K562 (cell line): ENCODE measurements at regions not wholly inside any gene's neighbourhood (a gene's known extent, or its start where the extent isn't known, plus 50 kb on each side); places are given as distances from the start of the nearest gene placed in this dataset.

Experiments
- ATAC-seq: fragments of 200-7000 bp; cut with Tn5 transposase; 3 replicates; pipeline ENCODE4 v1.9.1; 2020; ENCODE audit warnings: moderate library complexity
- BruUV-seq: library from RNA; stranded (reverse); fragments of 400-500 nt; replicated peaks from 2 replicates; lab custom pipeline; 2021; lab: Mats Ljungman, UMichigan
- CTCF ChIA-PET: fragments of 300-600 bp; formaldehyde crosslinking; extraction: SDS; loops from one replicate; lab custom pipeline; 2021; ENCODE audit warnings: low intra/inter-chr PET ratio; lab: Yijun Ruan, JAX
- POLR2A ChIA-PET: fragments of 300-600, 350-650 bp; sonication (Branson Sonifier 250); formaldehyde crosslinking; extraction: SDS; loops from one replicate; lab custom pipeline; 2021; ENCODE audit warnings: antibody characterized with exemption, inconsistent platforms; lab: Yijun Ruan, JAX
- DNase-seq, 4 experiments: peaks; one replicate each; pipeline versions ENCODE4 v3.0.0 to v3.0.0-alpha.2; 2011 to 2018; ENCODE audit warnings: low spot score in 3 of 4, mixed read lengths in 3 of 4; ENCODE audit errors: extremely low read depth in 1 of 4
- FAIRE-seq: peaks from 2 replicates; lab custom pipeline; 2011; peaks lifted over from hg19 to GRCh38; lab: Jason Lieb, UNC
- H2AFZ ChIP-seq: 2 replicates; pipeline ENCODE4 v1.6.0; 2011; ENCODE audit warnings: low read depth, low read length, control low read depth, inconsistent platforms
- H3K27ac ChIP-seq: fragments of 200-600 bp; 3 replicates; pipeline ENCODE4 v1.8.0; 2011; ENCODE audit warnings: low read depth, mild to moderate bottlenecking, control low read depth, inconsistent platforms, low read length, moderate library complexity, mixed read lengths; ENCODE audit errors: extremely low read depth
- H3K27me3 ChIP-seq, 2 experiments: fragments of 300-600 bp in 1 of 2; 2 replicates in 1 of 2; 3 replicates in 1 of 2; pipeline versions ENCODE4 v1.6.0 to v1.8.0; 2011; ENCODE audit warnings: inconsistent platforms in 2 of 2, low read length in 2 of 2, mild to moderate bottlenecking in 1 of 2, mixed read lengths in 1 of 2, moderate library complexity in 1 of 2; ENCODE audit not compliant: control insufficient read depth in 2 of 2, insufficient read depth in 2 of 2
- H3K36me3 ChIP-seq: fragments of 300-600 bp; 3 replicates; pipeline ENCODE4 v1.8.0; 2011; ENCODE audit warnings: mild to moderate bottlenecking, low read length, inconsistent platforms; ENCODE audit not compliant: control insufficient read depth, insufficient read depth
- H3K4me1 ChIP-seq, 2 experiments: fragments of 200-600 bp in 1 of 2; replicated peaks in 1 of 2; 2 replicates in 1 of 2; 3 replicates in 1 of 2; pipeline versions ENCODE4 v1.5.1 to v1.8.0; 2011; ENCODE audit warnings: inconsistent platforms in 2 of 2, low read length in 2 of 2, mild to moderate bottlenecking in 1 of 2, mixed read lengths in 1 of 2, moderate library complexity in 1 of 2; ENCODE audit not compliant: control insufficient read depth in 2 of 2, insufficient read depth in 2 of 2
- H3K4me2 ChIP-seq: 2 replicates; pipeline ENCODE4 v1.6.1; 2011; ENCODE audit warnings: low read length, control low read depth, inconsistent platforms, mixed read lengths; ENCODE audit not compliant: insufficient read depth
- H3K4me3 ChIP-seq: fragments of 200-600 bp; sonication (generic), shearing (Covaris generic); 2 replicates; pipeline ENCODE4 v1.5.1; 2016; ENCODE audit warnings: control low read depth, inconsistent platforms
- H3K79me2 ChIP-seq: fragments of 200-600 bp; 3 replicates; pipeline ENCODE4 v1.8.0; 2011; ENCODE audit warnings: low read length, inconsistent platforms; ENCODE audit not compliant: control insufficient read depth, insufficient read depth
- H3K9ac ChIP-seq, 2 experiments: 2 replicates each; pipeline versions ENCODE4 v1.6.0 to v1.6.1; 2011; ENCODE audit warnings: low read depth in 2 of 2, low read length in 2 of 2, control low read depth in 1 of 2, inconsistent platforms in 1 of 2, mild to moderate bottlenecking in 1 of 2, mixed read lengths in 1 of 2; ENCODE audit not compliant: insufficient read depth in 1 of 2
- H3K9me1 ChIP-seq: one replicate; pipeline ENCODE4 v1.6.0; 2011; ENCODE audit warnings: inconsistent platforms, mild to moderate bottlenecking, low read length, moderate library complexity; ENCODE audit not compliant: control insufficient read depth, insufficient read depth
- H3K9me3 ChIP-seq: replicated peaks from 2 replicates; pipeline ENCODE4 v1.5.1; 2011; ENCODE audit warnings: low read depth, low read length, inconsistent platforms; ENCODE audit not compliant: control insufficient read depth, insufficient read depth
- H4K20me1 ChIP-seq: replicated peaks from 2 replicates; pipeline ENCODE4 v1.6.1; 2011; ENCODE audit warnings: low read length, inconsistent platforms, mixed read lengths; ENCODE audit not compliant: control insufficient read depth, insufficient read depth
- ATF7 ChIP-seq: fragments of 450-650 bp; IDR thresholded peaks from 2 replicates; pipeline ENCODE4 v1.7.1; 2014; ENCODE audit warnings: mild to moderate bottlenecking, moderate library complexity
- FOXA1 ChIP-seq: fragments of 450-650 bp; IDR thresholded peaks from 2 replicates; pipeline ENCODE4 v1.6.1; 2016; ENCODE audit warnings: mild to moderate bottlenecking, borderline replicate concordance
- HLTF ChIP-seq: fragments of 450-650 bp; IDR thresholded peaks from 2 replicates; pipeline ENCODE4 v1.6.1; 2016
- KDM4B ChIP-seq, 2 experiments: fragments of 450-650 bp in 1 of 2; sonication (generic) in 1 of 2; IDR thresholded peaks; 2 replicates each; pipeline ENCODE4 v1.6.1; 2016 to 2017; ENCODE audit warnings: borderline replicate concordance in 2 of 2, antibody characterized with exemption in 1 of 2, low read depth in 1 of 2, mild to moderate bottlenecking in 1 of 2
- MTA2 ChIP-seq: fragments of 450-650 bp; IDR thresholded peaks from 2 replicates; pipeline ENCODE4 v1.6.1; 2016; ENCODE audit warnings: low read depth
- THRA ChIP-seq: fragments of 450-650 bp; IDR thresholded peaks from 2 replicates; pipeline ENCODE4 v1.6.1; 2017; ENCODE audit warnings: mild to moderate bottlenecking, moderate library complexity
- ZBTB49 ChIP-seq: sonication (generic); formaldehyde crosslinking; IDR thresholded peaks from 2 replicates; pipeline ENCODE4 v1.8.0; 2022; ENCODE audit warnings: missing genetic modification reagents, mild to moderate bottlenecking, borderline replicate concordance
- ZKSCAN3 ChIP-seq: fragments of 250-450 bp; sonication (Bioruptor Pico); IDR thresholded peaks from 2 replicates; pipeline ENCODE4 v1.4.0; 2020
- ZNF133 ChIP-seq: fragments of 250-450 bp; sonication (Bioruptor Pico); IDR thresholded peaks from 2 replicates; pipeline ENCODE4 v1.4.0; 2020; ENCODE audit warnings: mild to moderate bottlenecking
- WGBS: fragments of 100-300 bp; shearing (Covaris generic); methylation state at CpG from one replicate; pipeline ENCODE4 v1.1.6; 2016; ENCODE audit warnings: low coverage, mixed read lengths; ENCODE audit not compliant: insufficient coverage; ENCODE audit errors: missing lambda C conversion rate; 5-methylcytosine and 5-hydroxymethylcytosine counted together
- in situ Hi-C: fragments of 300-500 bp; cut with MboI; formaldehyde crosslinking; loops from 4 replicates; pipeline ENCODE4 v1.15.0; 2018; ENCODE audit warnings: inconsistent platforms, mixed read lengths
- intact Hi-C: fragments of 100-400 bp; cut with micrococcal nuclease; formaldehyde crosslinking; loops from 2 replicates; pipeline ENCODE4 v1.14.2; 2022

- no peaks in the 10 kb centered on the region for H3K9me1 ChIP-seq
- intact Hi-C loops (no loop called here), in situ Hi-C loops (no loop called here)
- H3K79me2 ChIP-seq, result no peaks in the 10 kb centered on the region
- no peak overlapping the region for H3K4me2 ChIP-seq
- ATAC-seq, result no peak
- FAIRE-seq, result no peak
- POLR2A ChIA-PET, result interaction anchor here (0.6 kb wide), 1 partner anchor 193 kb away, joined by 3 read pairs; no protein-coding TSS in a partner anchor
- CTCF ChIA-PET, result no interaction called here
- no peak for DNase-seq
- H3K27ac ChIP-seq, result no peak overlapping the region
- no peak overlapping the region for H3K4me3 ChIP-seq
- peaks cover 0 to 4% of the 10 kb centered on the region in 2 experiments; a peak in 1 of 5 replicates for H3K27me3 ChIP-seq
- TF ChIP-seq HLTF (no peak), ATF7 (no peak), THRA (no peak), FOXA1 (no peak), ZKSCAN3 (no peak), ZBTB49 (no peak), MTA2 (no peak), KDM4B (IDR thresholded peaks at IDR 0.05; ENCODE audit: borderline replicate concordance in 2 of 2, low read depth in 1 of 2) (no peak), ZNF133 (CRISPR knock-in tag) (no peak)
- H4K20me1 ChIP-seq, result no peaks in the 10 kb centered on the region
- no peaks in the 10 kb centered on the region for H3K36me3 ChIP-seq
- no peak overlapping the region for H2AFZ ChIP-seq
- 0% methylated on average over 9 of the region's 9 CpGs for WGBS
- no peaks in the 10 kb centered on the region for H3K9me3 ChIP-seq
- no peaks in the 10 kb centered on the region for H3K4me1 ChIP-seq
- H3K9ac ChIP-seq, result no peak overlapping the region
- BruUV-seq, result no TSS peak
Observed at GRCh38 chr2:16047701-16048100, 107.4 kb downstream of the MYCN start.
